GM10266 (cell line): ENCODE measurements at regions not wholly inside any gene's neighbourhood (a gene's known extent, or its start where the extent isn't known, plus 50 kb on each side); places are given as distances from the start of the nearest gene placed in this dataset.

Source experiments
- DNase-seq: peaks from one replicate; pipeline ENCODE4 v3.0.0; 2012; ENCODE audit errors: extremely low spot score
- CTCF ChIP-seq: IDR thresholded peaks from 2 replicates; pipeline ENCODE4 v1.5.1; 2012; ENCODE audit warnings: mild to moderate bottlenecking, low read depth; ENCODE audit not compliant: control insufficient read depth, insufficient read depth; ENCODE audit errors: missing control alignments

GRCh38 chr2:12928197-12928774 is 211.6 kb downstream of the TRIB2 start:
- no peak for DNase-seq
- TF ChIP-seq CTCF: no peak

GRCh38 chr2:12928775-12929401 is 212.2 kb downstream of the TRIB2 start:
- TF ChIP-seq CTCF: no peak
- DNase-seq: no peak

DNA sequence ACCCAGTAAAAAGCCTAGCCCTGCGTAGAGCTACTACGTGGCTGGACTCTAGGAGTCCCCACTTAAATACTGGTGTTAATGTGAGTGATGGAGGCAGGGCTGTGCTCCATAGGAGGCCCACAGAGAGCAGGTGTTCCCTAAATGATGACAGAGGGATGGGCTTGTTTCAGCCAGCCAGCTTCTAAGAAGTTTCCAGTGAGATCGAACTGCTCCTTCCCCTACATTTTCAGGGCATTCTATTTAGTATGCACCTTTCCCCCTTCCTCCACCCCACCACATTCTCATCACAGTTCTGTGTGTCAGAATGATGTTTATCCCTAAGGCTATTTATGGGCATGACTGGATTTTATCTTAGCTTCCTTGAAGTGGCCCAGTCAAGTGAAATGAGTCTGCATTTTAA is 213.0 kb downstream of the TRIB2 start:
- no peak for TF ChIP-seq CTCF
- no peak for DNase-seq

DNA sequence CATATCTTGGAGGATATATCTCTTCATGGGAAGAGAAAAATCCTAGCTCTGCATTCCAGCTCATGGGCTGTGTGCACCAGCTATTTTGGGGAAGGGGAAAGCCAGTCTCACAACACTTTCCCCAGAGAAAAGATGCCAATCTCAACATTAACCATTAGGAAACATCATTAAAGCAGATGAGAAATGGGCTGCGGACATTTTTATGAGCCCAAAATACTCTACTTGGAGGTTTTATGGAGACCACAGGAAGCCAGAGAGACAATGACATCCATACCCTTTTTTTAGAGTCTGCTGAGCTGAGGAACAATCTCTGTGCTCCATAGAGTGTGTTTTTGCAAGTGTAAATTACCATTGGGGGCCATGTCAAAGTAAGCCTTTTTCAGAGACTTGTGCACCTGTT is 213.7 kb downstream of the TRIB2 start:
- no peak for TF ChIP-seq CTCF
- no peak for DNase-seq

DNA sequence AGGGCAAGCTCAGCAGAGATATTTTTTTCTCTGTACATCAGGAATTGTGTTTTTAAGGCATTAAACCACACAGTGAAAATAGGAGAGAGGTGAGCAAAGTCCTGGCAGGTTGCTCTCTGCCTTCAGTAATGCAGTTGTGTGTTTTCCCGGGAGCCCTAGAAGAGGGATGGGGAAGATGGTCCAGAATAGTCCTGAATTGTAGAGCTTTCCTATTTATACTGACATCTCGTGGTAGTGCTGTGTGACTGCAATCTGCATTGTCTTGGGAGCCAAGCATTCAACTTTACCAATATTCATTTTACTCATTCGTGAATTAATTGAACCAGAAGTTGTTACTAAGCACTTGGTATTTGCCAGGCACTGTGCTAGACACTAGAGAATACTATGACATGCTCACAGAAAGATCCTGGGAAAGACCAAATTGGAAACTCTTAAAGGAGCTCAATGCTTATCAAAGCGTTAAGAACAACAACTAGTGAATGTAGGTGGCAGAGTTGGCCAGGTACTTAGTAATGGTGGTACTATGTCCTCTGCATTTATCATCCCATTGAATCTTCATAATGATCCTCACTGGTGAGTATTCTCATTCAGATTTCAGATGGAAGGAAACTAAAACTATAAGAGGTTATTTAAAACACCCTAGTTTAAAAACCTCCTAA is 214.6 kb downstream of the TRIB2 start:
- TF ChIP-seq CTCF: peak; percentile 67
- DNase-seq: peak; percentile 37

- no peak for DNase-seq
- no peak for TF ChIP-seq CTCF
These were observed 215.5 kb downstream of the TRIB2 start for GRCh38 chr2:12932192-12932591.

DNA sequence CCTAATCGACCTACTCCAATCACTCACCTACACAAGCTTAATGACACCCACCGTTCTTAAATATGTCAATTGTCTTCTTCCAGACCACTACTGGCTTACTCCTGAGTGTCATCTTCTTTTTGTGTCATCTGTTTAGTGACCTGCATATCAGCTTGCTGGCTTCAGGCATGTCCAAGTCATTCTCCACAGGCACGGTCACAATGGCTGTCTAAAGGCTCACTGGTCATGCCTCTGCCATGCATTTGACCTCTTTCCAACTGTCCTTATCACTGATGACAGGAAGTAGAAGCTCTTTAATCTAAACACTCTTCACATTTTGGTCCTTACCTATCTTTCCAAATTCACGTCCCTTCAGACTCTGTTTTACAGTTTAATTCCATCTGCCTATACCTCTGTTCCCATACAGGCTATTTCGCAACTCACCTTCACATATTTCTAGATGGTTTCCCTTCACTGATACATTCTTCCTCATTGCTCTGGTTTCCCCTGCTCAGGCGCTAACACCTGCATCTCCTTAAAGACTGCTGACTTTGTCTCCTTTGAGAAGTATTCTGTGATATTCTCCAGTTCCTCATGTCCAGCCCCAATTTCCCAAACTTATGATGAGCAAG is 217.5 kb downstream of the TRIB2 start:
- TF ChIP-seq CTCF: no peak

More for the DNA sequence above, 217.5 kb downstream of the TRIB2 start:
- DNase-seq: no peak
